Embryonic facial prominence (tissue), 1 donor: ENCODE measurements at regions not wholly inside any gene's neighbourhood (a gene's known extent, or its start where the extent isn't known, plus 50 kb on each side); places are given as distances from the start of the nearest gene placed in this dataset.

ENCODE experiments used
- DNase-seq: peaks from one replicate; pipeline ENCODE4 v3.0.0-alpha.2; 2016; ENCODE audit errors: extremely low spot score

DNA sequence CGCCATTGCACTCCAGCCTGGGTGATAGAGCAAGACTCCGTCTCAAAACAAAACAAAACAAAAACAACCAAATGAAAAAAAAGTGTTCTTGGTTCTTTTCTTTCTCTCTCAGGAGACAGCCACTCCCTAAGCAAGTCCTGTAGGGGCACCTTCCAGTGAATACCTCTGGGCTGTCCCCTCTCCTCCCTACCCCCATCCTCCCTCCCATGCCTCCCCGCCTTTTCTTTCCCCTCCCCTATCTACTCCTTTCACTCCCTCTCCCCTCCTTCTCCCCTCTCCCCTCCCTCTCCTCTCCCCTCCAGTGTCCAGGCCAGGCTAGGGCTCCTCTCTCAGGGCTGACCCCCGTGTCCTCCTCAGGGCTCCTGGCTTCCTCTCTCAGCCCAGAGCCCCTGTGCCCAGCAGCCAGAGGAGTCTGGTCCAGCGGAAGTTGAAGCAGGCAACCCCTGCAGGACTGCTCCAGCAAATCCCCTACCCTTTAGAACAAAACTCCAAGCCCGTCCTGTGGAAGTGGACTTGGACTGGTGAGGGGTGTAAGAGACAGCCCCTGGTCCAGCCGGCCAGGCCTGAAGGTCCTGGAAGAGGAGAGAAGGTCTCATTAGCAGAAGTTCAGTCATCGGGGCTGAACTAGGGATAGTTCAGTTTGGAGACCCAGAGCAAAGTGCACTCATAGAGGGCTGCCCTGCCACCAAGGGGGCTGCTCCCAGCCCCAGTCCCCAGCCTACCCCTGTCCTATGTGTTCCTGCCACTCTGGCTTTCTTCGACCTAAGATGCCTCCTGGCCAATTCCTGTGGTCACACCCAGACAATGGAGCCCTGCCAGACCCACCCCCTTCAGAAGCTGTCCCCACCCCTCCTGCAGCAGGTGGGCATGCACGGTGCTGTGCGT lies 79.8 kb upstream of the IQSEC1 start:
- DNase-seq = no peak

DNA sequence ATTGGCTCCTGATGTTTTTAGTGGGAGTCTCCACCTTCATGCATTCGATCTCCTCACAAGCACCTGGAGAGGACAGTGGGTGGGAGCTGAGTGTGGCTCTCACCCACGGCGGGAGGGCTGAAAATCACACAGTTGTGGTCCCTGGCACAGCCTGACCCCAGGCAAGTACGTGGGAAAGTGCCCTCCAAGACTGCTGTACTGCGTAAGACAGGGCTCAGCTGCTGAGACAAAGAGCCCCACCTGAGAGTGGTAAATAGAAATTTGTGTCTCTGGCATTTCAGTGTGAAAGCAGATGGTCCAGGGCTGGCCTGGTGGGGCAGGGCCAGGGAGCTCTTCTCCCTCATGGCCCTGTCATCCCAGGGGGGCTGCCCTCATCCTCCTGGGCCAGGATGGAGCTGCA lies 77.4 kb upstream of the IQSEC1 start:
- no peak for DNase-seq

DNA sequence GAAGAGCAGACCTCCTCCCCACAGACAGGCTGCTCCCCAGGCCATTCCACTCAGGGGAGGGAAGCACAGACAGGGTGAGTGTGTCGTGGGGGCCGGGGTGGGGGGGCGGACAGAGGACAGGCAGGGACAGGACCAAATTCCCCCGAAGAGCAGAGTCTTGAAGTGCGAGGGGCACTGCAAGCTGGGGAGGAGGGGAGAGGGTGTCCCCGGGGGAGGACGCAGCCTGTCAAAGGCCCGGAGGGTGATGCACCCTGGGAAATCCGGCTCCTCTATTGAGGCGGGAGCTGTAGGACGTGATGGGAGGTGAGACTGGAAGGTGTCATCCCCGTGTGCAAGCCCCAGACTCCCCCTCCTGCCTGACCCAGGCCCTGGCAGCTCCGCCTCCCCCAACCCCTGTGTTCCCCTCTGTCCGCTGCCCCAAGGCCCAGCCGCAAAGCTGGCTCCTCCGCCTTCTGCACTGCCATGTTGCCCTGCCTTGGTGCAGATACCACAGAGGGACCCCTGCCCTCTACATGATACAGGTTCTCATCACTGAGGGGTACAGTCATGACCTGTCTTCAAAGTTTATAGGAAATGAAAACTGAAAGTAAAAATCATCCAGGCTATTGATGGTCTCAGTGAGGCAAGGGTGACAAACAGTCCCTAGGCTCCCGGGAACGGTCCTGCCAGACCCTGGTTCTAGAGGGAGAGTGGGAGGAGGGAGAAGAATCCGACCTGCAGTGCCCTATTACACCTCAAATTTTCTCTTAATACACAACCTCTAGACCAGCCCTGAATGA lies 76.3 kb upstream of the IQSEC1 start:
- no peak for DNase-seq

DNA sequence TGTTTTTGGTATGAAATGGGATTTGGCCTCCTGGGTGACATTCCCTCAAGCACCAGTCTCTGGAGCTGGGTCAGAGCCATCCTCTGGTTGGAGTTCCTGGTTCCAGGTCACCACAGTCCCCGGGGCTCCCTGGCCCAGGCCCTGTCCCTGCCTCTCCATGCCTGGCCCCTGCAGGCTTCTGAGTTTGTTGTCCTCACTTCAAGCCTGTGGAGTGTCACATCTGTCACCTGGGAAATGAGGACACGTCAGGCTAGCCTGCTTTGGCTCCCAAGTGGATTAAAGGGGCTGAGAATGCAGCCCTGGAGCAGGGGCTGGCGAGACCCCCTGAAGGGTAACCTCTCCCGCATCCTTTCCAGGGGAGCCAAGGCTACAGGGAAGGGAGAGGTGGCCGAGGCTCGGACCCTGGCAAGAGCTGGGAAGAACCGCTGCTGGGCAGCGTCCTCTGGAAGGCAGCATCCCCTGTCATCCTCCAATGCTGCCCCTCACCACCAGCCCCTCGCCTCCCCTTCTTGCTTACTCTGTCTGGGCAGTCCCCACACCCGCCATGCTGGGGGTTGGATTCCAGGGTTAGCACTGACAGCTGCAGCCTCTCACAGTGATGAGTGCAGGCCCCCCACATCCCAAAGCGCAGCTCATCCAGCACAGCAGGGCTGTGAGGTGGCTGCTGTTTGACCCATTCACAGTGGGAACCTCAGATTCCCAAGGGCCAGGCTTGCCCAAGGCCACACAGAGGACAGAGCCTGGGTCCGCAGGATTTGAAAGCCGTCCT lies 75.5 kb upstream of the IQSEC1 start:
- no peak for DNase-seq

DNA sequence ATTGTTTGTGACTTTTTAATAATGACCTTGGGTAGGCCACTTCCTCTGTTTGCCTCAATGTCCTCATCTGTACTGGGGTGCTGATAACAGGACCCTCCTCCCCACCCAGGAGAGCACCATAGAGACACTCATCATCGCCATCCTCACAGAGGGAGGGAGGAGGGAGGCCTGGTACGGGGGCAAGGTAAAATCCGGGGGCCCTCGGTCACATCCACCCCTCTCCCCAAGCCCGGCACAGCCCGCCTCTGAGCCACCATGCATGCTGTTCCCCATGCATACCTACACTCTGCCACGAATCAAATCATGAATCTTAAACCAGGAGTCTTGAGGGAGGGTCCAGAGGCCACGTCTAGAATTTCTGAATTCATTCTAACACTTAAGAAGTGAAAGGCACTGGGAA lies 74.9 kb upstream of the IQSEC1 start:
- no peak for DNase-seq

DNA sequence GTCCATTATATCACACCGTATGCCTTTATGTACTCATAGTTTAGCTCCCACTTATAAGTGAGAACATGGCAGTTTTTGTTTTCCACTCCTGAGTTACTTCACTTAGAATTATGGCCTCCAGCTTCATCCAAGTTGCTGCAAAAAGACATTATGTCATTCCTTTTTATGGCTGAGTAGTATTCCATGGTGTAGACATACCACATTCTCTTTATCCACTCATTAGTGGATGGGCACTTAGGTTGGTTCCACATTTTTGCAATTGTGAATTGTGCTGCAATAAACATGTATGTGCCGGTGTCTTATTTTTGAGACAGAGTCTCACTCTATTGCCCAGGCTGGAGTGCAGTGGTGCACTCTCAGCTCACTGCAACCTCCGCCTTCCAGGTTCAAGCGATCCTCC lies 74.1 kb upstream of the IQSEC1 start:
- no peak for DNase-seq

DNA sequence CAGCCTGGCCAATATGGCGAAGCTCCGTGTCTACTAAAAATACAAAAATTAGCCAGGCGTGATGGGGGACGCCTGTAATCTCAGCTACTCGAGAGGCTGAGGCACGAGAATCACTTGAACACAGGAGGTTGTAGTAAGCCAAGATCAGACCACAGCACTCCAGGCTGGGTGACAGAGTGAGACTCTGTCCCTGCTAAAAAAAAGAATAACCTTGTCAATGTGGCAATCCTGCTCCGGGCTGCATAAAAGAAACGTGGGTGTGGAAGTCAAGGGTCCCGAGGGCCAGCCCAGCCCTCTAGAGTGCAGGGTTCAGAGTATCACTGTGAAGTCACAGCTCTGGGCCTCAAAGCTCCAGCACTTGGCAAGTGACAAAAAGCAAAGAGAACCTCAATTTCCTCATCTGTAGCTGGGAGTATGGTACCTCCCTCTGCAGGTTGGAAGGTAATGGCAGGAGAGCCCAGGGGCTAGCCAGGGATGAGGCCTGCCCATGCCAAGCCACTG lies 73.5 kb upstream of the IQSEC1 start:
- no peak for DNase-seq

DNA sequence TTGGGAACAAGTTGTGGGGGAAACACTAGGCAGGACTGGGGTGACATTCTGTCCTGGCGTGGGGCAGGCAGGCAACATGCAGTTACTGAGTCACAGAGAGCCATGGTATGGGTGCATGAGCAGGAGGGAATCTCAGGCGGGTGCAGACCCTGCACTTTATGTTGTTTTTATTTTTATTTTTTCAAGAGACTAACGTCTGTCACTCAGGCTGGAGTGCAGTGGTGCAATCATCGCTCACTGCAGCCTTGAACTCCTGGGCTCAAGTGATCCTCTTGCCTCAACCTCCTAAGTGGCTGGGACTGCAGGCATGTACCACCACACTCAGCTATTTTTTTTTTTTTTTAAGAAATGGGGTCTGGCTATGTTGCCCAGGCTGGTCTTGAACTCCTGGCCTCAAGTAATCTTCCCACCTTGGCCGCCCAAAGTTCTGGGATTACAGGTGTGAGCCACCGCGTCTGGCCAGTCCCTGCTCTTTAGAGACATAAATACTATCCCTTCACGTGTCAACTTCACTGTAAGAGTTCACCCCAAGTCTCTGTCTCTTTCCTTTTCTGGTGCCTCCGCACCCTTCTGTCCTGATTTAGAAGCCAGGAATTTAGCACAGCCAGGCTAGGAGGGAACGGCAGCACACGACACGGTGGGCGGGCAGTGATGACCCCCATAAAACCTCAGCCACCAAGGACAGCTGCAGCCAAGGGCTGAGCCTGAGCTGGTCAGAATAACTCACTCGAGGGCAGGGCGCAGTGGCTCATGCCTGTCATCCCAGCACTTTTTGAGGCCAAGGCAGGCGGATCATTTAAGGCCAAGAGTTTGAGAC lies 72.8 kb upstream of the IQSEC1 start:
- no peak for DNase-seq

DNA sequence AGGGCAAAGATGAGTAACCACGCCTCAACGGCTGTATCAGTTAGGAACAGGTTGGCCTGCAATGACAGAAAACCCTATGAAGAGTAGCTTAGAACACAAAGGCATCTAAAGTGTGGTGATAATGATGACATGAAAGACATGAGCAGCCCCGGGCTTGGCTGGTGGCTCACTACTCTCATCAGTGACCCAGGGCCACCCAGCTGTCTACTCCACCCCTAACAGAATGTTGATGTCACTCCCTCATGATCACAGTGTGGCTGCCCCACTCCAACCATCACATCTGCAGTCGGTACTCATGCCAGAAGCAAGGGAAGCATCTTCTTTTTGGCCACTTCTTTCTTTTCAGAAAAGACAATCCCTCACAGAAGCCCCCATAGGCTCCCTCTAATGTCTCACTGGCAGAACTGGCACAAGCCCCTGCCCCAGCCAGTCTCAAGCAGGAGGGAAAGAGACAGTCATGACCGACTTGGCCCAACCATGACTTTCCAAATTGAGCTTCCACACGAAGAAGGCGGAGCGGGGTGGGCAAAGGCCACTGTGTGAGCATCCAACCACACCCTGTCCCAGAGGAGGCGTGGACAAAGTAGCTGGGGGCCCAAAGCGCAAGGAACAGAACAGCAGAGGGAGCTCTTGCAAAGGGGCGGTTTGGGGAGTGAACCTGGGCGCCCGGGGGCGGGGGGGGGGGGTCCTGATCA lies 72.0 kb upstream of the IQSEC1 start:
- DNase-seq = no peak

DNA sequence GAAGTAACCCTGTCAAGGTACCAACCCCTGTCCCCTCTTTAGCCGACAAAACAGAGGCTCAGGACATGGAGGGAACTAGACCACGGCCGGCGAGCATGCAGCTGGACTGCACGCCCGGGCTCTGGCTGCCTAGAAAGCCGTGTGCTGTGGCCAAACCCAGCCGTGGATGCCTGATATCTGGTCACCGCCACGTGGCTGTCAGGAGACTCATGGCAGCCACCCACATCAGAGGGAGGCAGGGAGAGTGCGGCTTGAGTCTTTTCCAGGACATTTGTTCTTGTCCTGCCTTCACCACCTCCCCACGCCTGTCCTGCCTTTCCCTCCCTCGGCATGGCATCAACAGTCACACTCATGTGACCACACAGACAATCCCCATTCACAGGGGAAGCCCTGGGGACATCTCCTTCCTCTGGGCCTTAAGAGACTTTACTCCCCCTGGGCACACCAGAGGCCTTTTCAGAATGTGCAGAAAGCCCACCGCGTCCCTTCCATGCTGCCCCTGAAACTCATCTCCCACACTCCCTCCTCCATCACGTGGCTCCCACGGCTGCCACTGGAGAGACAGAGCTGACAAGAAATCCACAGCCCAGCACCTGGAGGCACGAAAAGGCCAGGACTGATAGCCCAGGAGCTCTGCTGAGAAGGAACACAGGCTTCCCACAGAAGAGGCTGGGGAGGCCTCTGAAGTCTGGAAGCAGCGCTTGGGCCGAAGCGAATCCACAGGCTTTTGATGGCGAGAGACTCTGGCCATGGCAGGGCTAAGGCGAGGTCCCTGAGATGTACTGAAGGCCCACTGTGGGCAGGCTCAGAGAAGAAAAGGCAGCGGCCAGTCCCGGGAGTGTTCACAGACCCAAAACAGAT lies 71.2 kb upstream of the IQSEC1 start:
- DNase-seq = no peak

DNA sequence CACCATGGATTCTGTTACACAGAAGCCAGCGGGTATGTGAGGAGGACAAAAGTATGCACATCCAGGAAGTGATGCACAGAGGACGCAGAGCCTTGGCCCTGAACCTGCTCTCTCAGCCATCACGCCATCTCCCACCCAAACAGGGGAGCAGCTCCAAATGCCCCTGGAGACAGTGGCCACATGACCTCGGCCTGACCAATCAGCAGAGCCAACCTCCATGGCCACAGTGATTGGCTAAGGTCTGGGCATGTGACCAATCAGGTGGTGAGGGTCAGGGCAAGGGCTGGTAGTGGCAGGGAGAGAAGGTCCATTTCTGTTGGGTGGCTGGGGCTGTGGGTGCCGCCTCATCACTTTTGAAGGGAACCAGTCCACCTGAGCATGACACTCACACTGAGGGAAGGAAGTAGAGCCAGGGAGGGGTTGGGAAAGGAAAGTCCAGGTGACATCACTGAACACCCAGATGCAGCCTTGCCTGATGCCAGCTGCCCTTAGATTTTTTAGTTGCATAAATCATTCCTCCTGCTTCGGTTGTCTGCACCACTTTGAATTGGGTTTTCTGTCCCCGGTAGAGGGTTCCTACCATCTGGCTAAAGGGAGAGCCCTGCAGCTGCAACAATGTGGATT lies 70.3 kb upstream of the IQSEC1 start:
- no peak for DNase-seq

DNA sequence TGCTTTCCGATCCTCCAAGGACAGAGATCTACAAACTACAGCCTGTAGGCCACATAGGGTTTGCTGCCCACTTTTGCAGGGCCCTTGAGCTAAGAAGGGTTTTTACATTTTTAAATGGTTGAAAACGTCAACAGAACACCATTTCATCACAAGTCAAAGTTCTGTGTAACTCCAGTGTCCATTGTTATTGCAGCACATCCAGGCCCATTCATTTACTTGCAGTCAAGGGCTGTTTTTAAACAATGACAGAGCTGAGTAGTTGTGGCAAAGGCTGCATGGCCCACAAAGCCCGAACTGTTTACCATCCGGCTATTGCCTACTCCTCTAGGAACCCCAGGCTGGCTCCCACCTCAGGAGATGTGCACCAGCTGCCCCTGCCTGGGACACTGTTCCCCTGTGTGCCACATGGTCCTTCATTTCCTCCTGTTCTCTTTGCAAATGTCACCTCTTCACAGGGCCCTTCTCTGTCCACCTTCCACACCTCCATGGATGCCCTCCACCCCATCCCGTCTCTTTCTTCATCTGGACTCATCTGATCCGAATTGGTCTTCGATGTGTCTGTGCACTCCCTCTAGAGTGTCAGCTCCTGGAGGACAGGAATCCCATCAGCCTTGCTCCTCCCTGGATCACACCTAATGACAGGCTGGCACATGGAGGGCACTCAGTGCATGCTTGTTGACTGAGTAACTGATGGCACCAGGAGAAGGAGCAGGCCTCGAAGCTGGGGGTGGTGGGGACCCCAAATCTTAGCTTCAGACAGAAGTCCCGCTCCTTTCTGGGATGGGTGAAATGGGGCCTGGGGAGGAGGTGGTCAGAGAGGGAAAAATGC lies 69.5 kb upstream of the IQSEC1 start:
- no peak for DNase-seq

DNA sequence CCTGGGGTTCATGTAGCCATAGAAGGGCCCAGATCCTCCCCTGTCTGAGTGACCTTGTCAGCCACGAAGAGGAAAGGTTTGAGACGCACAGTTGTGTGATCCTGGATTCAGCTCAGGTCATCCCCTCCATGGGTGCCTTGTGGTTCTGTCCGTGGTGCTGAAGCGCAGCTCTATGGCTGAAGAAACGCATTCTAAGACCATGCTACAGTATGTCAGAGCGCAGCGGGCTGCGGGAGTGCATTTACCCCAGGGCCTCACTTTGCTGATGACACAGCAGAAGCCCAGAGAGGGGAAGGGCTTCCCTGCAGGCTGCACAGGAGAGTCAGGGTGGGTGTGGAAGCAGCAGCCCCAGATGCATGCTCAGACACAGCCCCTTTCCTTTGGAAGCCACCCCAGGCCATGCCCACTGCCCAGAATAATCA lies 68.8 kb upstream of the IQSEC1 start:
- DNase-seq = peak; percentile 12

DNA sequence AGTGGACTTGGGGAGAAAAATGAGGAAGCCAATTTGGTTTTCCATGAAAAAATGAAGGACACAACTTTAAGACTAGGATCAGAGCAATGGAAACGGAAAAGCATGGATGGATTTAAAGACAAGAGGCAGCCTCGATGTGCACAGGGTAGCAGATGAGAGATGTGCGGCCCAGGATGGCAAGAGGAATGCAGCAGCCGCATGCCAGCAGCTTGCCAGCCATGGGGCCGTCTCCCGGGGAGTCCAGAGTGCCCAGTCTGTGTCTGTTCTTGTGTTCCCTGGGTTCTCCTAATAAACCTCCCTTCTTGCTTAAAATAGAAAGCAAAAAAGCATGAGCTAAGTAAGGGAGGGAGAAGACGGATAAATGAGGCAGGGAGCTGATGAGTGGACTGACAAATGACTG lies 68.0 kb upstream of the IQSEC1 start:
- no peak for DNase-seq

DNA sequence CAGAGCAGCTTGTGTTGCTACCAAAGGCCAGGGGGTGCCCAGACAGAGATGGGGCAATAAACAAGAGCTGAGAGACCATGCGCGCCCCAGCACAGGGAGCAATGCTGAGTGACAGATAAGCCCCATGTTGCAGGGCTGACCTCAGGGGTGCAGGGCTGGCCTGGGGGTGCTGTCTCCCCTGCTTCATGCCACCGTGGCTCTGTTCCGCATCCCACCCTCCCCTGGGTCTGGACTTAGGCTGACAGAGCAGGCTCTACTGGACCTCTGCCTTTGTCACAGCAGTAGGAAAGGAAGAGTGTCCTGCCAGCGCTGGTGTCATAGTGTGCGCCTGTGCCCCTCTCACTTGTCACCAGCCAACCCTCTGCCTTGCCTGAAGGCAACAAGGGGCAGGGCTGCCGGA lies 67.4 kb upstream of the IQSEC1 start:
- DNase-seq = no peak

DNA sequence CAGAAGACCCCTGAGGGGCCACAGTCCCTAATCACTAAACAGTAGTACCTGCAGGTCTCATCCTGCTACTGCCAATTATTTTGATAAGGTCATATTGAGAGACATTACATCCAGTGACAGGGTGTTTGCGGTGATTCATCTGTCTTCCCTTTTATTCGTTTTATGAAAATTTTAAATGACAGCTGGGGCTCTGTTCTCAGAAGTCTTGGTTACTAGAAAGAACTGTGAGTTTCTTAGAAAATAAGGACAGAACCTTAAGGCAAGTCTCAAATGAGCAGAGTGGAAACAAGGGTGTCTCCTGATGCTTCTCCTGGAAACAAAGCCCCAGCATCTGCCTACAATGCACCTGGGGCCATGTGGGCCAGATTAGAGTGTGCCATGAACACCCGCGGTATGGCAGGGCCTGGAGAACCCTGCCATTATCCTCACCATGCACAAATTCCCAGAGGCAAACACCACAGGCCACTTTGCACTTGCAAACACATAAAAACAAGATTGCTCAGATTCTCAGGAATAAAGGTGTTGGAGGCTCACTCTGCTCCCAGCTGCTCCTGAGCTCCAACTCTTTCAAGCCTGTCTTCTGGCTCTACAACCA lies 66.3 kb upstream of the IQSEC1 start:
- no peak for DNase-seq

DNA sequence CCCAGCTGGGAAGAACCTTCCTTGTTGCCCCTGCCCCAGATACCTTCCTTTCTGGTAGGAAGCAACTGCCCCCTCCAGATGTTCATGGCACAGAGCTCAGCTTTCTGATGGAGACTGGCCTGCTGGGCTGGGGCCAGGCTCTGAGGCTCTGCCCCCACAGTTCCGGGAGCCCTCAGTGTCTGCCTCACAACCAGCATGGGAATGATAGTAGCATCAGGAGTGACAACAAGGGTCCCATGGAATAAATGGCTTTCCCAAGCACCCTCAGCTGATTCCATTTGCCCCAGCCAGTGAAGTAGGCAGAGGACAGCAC lies 65.6 kb upstream of the IQSEC1 start:
- no peak for DNase-seq
